GM21723 (cell line): ENCODE measurements at regions not wholly inside any gene's neighbourhood (a gene's known extent, or its start where the extent isn't known, plus 50 kb on each side); places are given as distances from the start of the nearest gene placed in this dataset.
"Not testable (repeated sequence)": the region's sequence is repeated elsewhere in the genome, so short reads cannot be mapped to it uniquely, and the experiment has no call there.

Source experiments
- ATAC-seq: cut with Tn5 transposase; IDR thresholded peaks from one replicate; pipeline ENCODE4 v1.9.1; 2021; ENCODE audit warnings: mild to moderate bottlenecking, moderate library complexity; ENCODE audit not compliant: unreplicated experiment

DNA sequence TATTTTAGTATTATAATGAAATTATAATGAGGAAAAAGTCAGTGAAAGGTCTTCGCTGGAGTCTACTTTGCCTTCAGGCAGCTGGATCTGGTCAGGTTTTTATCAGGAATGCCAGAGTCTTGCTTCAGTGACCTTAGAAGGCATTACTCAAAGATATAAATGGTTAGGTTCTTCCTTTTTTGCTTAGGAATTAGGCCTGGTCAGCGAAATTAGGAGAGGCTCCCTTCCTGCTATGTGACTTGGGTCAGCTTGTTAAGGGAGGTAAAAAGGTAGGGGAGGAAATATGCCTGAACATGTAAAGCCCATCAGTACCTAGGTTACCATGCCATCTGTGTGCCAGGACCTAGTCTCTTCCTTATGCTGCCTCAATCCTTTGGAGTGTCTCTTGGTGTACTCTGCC, 115.1 kb downstream of the OTOR start:
- no peak for ATAC-seq

DNA sequence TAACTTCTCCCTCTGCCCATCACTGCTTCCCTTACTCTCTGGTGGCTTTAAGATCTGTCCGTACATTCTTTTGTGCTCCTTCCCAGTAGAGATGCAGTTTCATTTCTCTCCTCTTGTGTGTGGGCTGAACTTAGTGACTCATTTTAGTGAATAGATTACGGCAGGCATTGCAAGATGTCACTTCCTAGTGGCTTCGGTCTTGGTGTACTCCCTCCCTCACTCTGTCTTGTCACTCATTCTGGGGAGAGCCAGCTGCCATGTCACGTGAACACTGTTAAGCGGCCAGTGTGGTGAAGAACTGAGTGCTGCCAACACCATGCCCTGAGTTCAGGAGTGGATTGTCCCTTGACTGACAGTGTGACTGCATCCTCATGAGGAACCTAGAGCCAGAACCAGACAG, 115.9 kb downstream of the OTOR start:
- no peak for ATAC-seq

DNA sequence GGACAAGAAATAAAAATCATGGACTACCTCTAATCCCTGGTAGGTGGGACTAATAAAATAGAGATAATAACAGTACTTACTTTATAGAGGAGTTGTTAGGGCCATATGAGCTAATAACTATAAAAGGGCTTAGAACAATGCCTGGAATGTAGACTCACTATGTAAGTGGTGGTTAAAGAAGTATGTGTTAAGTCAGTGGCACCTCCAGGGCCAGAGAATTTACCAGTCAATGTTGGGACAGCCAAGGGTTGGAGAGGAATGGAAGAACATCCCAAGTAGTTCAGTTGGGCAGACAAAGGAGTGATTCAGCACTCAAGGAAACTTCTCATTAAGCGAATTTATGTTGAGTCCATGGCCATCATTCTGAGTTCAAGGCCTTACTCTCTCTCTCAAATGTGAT, 116.8 kb downstream of the OTOR start:
- ATAC-seq = no peak

DNA sequence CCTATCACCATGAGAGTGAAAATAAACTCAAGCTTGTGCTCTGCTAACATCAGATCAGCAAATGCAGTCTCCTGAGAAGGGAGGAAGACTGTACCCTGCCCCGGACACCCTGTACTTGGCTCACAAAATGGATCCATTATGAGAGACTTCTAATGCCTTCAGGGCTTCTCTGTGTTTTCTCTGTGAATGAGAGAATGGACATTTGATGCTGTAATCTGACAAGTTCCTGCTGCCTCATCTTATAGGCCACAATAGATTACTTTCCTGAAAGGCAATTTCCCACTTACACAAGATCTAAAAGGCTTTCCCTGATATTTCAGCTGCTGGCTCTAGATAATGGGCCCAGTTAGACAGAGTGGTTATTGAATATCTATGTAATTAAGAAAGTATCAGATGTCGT, 117.2 kb downstream of the OTOR start:
- no peak for ATAC-seq

DNA sequence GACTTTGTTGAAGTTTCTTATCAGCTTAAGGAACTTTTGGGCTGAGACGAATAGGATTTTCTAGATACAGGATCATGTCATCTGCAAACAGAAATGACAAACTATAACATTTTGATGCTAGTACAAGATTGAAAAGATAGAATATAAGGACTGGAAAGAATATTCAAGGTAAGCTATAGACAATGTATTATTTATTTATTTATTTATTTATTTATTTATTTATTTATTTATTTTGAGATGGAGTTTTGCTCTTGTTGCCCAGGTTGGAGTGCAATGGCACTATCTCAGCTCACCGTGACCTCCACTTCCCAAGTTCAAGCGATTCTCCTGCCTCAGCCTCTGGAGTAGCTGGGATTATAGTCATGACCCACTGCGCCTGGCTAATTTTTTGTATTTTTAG, 125.0 kb downstream of the OTOR start:
- ATAC-seq = not testable (repeated sequence)

DNA sequence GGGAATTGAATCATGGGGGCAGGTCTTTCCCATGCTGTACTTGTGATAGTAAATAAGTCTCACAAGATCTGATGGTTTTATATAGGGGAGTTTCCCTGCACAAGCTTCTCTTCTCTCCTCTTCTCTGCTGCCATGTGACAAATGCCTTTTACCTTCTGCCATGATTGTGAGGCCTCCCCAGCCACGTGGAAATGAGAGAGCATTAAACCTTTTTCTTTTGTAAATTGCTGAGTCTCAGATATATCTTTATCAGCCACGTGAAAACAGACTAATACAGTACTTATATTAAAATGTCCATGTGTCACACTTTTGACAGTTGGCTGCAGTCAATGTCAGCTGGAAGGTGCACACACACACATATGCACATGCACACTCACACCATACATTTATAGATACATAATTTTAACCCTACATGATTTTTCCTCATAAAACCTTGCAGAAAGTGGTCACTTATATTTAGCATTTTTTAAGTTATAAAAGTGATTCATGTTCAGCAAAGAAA, 128.9 kb downstream of the OTOR start:
- ATAC-seq = no peak

DNA sequence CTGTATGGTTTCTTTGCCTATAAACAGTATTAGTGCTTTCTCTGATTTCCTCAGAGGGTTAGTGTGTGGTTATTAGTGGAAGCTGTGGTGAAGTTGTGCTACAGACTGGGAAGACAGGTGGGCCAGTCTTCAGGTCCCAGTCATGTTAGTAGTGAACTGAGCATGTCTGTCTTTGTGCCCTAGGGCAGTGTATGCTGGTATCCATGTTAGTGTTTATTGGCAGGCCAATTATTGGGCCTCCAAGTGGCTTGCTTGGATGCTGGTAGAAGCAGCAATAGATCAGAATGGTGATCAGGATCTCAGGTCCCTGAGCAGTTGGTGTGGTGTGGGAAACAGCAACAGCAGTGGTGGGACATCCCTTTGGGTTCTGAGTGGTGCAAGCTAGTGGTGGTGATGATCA, 137.6 kb downstream of the OTOR start:
- ATAC-seq = no peak

DNA sequence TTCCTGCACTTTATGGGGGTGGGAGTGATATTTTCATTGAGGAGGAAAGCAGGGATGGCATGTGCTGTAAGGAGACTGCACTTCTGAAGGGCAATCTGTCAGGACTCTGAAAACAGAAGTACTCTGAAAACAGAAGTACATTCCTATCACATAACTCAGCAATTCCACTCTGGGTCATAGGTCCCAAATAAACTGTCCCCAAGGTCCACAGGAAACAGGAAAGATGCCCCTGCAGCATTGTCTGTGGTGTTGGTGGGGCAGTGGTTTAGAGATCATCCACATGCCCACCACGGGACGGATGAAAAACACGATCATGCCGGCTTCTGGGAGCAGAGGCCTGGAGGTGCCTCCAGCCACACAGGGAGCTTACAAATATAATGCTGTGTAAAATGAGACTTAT, 150.3 kb downstream of the OTOR start:
- no peak for ATAC-seq

DNA sequence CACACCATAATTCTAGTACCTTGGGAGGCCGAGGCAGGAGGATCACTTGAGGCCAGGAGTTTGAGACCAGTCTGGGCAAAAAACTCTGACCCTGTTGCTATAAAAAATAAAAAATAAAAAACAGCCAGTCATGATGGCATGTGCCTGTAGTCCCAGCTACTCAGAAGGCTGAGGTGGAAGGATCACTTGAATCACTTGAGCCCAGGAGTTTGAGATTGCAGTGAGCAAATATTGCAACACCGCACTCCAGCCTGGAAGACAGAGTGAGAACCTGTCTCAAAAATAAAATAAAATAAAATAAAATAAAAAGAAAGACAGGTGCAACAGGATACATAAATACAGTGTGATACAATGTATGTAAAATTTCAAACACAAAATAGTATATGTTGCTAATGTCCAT, 154.5 kb downstream of the OTOR start:
- ATAC-seq = no peak

DNA sequence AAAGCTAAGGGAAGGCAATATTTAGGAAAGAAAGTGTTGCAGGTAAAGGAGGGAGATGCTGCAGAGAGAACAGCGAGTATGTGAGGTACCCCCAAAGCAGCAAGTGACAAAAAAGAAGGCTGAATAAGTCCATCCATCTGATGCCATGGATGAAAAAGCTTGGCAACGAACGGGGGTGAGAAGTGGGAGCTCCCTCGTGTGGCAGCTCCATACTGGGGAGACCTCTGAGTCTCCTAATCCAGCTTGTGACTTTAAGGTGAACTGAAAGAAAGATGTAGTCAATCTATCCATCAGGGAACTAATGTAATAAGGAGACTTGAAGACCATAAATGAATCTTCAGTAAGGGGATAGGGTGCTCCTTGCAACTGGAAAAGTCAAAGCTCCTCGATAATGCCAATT, 156.6 kb downstream of the OTOR start:
- ATAC-seq = no peak

DNA sequence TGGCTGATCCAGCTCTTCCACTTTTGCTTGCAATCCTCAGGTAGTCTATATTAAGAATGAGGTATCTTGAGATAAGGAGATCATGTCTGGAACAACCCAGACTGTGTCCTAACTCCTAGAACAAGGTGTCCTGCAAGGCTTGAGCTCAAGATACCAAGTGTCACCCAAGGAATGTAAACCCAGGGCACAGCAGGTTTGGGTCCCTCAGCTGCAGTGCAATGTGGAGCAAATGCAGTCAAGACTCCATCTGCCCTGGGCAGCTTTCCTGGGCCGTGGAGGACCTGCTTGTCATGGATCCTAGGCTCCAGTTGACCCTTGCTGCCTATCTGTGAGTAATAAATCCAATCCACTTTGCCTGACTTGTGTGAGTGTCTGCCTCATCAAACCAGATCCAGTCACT, 166.1 kb downstream of the OTOR start:
- ATAC-seq = no peak

DNA sequence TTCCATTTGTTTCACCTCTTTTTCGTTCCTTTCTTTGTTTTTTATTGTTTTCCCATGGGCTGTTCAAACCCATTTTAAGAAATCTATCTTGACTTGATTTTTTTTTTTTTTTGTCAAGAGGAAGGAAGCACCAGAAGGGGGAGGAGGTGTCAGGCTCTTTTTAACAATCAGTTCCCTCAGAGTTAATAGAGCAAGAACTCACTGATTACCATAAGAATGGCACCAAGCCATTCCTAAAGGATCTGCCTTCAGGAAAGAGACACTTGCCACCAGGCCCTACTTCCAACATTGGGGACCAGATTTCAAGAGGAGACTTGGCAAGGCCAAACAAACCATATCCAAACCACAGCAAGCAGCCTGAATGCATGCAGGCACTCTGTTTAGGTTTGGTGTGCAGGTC, 168.0 kb downstream of the OTOR start:
- ATAC-seq = no peak

DNA sequence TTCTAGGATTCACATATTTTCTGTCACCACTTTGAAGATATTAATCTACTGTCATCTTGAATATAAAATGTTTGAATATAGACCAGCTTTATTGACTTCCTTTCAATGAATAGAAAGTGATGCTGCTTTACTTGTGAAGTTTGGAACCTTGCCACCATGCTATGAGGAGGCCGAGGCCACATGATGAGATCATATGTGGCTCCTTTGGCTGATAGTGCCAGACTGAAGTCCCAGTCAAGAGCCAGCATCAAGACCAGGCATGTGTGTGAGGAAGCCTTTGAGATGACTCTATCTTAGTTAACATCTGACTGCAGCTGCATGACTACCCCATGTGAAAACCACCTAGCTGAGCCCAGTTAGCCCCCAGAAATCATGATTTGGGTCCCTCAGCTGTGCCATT, 169.5 kb downstream of the OTOR start:
- no peak for ATAC-seq

DNA sequence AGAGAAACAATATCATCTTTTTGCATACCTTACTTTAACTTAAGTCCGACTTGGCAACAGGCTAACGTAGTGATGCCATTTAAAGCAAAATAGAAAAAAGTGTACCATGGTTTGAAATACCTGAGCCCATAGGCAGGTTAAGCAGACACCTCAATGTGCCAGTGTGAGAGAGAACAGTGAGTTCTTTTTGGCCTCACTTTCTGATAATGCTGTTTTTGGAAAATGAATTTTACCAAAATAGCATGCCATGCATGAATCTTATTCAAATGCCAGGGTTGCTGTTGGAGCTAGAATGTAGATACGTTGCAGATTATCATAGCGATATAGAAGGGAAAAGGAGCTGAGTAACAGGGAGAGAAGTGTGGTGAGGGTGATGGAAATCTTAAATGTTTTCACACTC, 170.2 kb downstream of the OTOR start:
- no peak for ATAC-seq

DNA sequence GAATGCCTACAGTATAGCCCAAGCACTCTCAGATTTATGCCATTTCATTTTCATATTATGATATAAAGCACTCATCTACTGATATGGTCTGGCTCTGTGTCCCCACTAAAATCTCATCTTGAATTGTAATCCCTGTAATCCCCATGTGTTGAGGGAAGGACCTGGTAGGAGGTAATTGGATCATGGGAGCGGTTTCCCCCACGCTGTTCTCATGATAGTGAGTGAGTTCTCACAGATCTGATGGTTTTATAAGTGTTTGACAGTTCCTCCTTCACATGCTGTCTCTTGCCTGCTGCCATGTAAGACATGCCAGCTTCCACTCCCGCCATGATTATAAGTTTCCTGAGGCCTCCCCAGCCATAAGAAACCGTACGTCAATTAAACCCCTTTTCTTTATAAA, 171.7 kb downstream of the OTOR start:
- no peak for ATAC-seq

DNA sequence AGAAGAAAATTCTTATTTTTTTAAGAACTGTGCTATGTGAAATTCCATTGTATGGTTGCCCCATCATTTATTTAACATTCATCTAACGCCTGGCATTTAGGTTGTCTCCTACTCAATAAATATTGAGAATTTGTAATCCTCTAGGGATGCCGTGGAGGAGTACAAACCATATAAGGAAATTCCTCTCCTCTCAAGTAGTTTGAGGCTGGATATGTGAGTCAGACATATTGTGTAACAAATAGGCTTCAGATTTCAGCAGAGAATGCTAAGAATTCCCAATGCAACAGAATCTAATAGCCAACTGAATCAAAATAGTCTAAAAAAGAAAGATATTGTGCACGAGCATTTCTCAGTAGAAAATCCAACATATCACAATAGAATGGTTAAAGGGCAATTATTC, 174.7 kb downstream of the OTOR start:
- ATAC-seq = no peak

DNA sequence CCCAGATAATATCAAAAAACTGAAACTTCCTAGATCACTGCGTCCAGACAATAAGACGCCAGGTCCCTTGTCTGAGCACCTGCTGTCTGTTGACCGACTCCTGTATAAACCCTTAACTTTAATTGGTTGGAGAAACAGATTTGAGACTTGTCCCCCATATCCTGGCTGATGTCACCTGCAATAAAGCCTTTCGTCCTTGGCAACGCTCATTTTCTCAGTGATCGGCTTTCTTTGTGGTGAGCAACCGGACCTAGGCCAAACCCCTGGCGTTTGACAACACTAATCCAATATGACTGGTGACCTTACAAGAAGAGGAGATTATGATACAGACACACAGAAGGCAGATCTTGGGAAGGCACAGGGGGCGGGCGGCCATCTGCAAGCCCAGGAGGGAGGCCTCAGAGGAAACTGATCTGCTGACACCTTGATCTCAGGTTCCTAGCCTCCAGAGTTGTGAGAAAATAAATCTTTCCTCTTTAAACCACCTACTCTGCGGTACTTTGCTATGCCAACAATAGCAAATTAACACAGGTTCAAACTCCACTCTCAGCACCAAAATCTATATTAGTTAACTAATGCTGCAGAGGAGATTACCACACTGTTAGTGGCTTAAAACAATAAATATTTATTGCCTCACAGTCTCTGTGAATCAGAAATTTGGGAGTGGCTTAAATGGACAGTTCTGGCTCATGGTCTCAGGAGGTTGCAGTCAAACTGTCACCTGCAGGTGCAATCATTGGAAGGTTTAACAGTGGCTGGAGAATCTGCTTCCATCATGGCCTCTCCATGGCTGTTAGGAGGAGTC, 178.7 kb downstream of the OTOR start:
- no peak for ATAC-seq

DNA sequence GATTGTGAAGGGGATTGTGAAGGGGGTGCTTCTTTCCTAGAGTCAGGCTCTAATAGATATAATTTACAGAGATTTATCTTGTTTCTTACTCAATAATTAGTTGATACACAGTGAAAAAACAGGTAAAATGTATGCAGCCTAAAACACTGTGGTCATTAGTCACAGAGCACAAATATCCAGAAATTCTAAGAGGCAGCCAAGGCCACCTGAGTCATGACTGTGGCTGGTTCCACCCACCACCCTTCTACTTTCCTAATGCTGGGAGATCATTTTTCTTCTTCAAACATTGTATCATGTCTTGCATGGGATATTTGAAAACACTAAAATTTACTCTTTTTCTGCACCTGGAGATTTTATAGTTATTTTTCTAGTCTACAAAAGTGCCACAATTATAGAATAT, 181.6 kb downstream of the OTOR start:
- ATAC-seq = no peak

DNA sequence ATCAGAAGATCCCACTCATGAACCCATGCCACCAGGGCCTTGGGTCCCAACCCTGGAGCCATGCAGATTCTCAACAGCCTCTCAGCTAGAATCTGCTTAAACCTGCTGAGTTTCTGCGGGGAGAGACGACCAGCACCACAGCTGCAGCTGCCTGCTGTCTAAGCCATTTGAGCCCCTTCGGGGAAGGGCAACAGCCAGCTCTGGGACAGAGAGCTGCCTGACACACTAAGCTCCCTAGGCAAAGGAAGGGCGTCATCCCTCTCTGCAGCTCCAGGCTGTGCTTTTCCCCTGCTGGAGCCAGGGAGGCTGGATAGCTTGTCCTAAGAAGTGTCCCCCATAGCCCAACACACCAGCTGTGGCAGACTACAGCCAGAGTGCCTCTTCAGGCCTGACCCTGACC, 182.5 kb downstream of the OTOR start:
- no peak for ATAC-seq

DNA sequence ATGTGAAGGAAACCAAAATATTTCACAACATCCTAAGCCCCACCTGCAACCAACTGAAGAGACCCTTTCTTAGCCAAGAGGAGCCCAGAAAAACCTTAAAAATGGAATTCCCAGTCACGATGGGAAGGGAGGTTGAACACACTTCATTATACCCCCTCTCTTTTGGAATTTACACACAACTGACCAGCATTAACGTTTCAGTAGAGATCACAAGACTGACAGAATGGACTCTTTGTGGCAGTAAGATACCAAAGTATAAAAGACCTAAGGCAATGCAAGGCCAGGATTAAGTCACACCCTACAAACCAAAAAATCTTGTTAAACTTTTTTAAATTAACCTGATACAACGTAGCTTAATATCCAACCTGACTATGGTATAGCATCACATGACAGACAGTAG, 190.9 kb downstream of the OTOR start:
- no peak for ATAC-seq

DNA sequence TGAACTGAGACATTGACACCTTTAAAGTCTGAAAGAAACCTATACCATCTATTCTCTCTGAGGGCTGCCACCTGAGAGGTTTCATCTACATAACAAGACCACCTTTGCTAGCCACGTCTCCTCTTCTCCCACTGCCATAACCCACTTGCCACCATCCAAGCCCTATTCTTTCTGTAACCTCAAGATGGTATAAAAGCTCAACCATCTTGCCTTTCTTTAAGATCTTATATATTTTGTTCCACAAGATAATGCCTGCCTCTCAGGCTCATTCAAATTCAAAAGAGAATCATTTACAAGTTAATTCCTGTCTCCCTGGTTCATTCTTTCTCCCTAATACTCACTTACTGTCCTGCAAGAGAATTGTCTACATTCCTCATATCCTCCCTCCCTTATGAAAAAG, 192.5 kb downstream of the OTOR start:
- ATAC-seq = no peak

DNA sequence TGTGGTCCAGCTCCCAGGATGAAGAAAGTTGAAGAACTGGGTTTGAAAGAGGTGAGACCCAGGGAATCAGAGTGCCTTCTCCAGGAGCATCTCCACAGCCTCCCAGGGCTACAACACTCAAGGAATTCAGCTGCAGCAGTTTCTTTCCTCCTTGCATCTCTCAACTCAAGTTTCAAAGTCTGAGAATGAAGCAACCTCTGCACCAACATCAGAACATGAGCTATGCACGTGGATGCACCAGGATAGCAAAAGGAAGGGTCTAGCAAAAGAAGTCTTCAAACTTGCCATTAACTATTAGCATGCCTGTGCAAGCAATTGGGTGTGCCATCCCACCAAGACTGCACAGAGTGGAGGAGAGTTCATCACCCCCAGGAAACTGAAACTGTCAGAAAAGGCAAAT, 193.9 kb downstream of the OTOR start:
- no peak for ATAC-seq

DNA sequence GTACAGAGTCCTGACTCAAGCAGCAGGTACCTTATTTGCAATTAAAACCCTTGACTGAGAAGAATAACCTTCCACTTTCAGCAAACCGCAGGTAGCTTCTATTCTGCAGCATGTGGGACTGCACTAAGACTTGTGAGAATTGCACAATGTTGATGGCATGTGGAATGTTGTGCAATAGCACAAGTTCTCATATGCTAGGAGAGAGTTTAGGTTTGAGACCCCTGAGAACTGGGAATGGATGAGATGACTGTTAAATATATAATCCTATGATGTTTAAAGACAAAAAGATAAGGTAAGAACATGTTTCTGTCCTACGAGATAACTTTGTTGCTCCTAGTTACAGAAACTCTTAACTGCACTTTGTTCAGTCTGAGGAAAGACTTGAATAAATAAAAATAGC, 194.6 kb downstream of the OTOR start:
- ATAC-seq = no peak
